Fibroblast of peridontal ligament (primary cell): ENCODE measurements at regions not wholly inside any gene's neighbourhood (a gene's known extent, or its start where the extent isn't known, plus 50 kb on each side); places are given as distances from the start of the nearest gene placed in this dataset.
"Not testable (repeated sequence)": the region's sequence is repeated elsewhere in the genome, so short reads cannot be mapped to it uniquely, and the experiment has no call there.

Experiments used
- DNase-seq: peaks from one replicate; pipeline ENCODE4 v3.0.0-alpha.2; 2010; ENCODE audit errors: extremely low read depth

DNA sequence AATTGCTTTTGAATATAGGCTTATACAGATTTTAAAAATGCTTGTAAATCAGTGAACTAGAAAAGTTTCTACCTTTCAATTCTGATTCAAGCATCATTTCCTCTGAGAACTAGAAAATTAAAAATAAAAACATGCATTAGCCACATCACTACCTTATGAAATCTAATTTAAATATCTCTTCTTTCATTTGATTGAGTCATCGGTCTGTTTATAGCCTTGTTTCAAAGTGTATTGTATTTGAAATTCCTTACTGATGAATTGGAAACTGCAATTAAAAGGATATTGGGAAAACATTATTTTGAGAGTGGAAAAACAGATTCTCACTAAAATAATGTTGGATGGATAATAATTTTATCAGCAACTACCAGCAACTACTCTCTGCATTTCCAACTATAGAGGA, 717.7 kb upstream of the FAM98A start:
- no peak for DNase-seq

DNA sequence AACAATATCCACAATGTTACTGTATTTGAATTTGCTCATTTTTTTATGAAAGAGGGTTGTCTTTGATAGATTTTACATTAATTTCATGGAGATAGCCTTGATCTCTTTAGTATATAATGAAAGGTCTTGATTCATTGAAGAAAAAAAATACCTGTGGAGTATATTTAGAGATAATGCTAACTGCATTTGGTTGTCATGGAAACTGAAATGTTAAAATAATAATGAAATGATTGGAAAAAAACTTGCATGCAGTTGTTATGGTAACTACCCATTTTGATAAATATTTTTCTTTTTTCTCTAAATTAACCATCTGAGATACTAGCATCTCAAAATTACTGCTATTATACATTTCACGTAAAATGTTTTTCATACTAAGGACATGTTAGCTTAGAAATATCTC, 712.7 kb upstream of the FAM98A start:
- DNase-seq: no peak

DNA sequence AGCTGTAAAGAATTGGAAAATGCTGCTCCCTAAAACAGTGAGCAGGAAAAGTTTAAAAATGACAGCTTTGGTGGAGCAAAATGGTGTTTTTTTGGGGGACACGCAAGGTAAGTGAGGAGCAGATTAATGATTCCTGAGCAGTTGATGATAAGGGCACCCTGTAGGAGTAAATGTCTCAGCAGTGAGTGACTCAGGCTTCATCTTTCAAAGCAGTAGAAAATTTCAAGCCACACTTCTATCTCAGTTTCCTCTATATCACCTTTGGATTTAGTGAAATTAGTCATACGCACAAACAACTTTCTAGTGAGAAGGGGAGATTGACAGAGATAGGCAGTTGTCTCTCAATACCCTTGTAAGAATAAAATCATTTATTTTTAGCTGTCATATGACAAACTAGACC, 709.0 kb upstream of the FAM98A start:
- DNase-seq: no peak

DNA sequence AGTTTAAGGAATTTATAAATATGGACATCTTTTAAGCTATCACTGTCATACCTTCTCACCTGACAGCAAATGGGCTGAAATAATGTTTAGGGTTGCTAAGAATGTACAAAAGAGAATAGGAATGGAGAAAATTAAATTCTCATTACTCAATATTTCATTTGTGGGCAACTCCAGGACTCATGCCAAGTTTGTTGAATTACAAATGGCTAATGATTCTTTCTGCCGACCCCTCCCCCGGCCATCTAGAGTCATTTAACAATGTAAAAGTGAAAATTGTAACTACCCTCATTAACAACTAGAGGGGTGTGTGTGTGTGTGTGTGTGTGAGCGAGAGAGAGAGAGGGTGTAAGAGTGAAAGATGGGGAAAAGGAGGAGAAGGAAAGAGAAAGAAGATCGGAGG, 708.5 kb upstream of the FAM98A start:
- DNase-seq: no peak

DNA sequence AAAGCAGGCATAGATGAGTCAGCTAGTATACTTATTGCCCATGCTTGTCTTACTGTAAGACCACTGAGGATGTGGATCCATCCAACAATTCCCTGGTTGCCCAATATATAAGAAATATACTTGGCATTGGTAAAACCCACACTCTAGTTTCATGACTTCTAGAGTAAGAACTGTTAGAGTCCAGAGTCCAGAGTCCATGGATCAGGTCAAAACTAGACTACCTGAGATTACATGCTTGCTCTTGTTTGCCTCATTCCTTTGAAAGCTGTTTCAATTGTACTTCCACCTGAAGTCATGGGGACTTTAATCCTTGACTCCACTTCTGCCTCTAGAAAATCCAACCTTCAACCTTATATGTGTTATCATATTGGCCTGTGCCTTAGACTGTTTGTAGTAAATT, 707.6 kb upstream of the FAM98A start:
- DNase-seq: no peak

DNA sequence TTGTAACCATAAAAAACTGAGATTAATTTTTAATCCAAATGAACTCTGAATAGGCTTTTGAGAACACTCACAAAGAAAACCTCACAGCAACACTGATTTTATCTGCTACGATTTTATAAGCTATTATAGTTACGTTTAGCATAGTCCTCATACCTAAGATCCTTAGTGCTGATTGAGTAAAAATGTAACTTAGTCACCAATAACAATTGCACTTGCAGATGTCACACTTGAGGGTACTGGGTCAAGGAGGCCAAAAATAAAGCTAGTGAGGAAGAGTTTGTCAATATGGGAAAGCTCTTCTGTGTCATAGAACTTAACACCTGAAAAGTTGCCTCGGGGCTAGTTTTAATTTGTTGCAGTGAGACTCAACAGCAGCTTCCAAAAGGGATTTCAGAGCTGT, 706.5 kb upstream of the FAM98A start:
- no peak for DNase-seq

DNA sequence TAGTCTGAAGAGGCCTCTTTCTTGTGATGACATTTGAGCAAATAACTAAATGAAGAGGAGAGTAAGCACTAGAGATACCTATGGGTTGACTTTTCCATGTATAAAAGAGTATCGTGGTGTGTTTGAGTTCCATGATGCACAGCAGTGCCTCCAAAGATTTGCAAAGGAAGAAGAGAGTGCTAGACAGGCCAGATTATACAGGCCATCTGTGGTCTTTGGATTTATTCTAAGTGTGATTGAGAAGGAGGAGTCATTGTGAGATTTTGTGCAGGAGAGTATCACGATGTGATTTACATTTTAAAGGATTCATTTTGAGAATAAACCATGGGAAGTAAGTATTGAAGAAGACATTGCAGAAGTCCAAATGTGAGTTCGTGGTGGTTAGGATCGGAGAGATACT, 695.9 kb upstream of the FAM98A start:
- DNase-seq: no peak

DNA sequence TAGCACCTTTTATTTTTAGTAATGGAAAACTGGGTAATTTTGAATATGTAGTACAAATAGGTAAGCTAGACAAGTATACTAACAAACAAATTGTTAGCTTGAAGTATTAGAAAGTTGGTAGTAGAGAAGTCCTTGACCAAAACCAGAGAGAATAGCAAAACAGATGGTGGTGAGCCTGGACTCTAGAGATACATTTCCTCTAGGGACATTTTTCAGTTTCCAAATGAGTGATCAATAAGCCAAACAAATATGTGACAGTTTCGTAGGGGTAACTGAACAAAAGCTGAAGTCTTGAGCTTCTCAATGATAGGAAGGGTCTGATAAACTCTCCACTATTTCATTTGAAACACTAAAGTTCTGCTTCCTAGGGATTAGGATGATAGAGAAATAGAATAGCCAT, 692.0 kb upstream of the FAM98A start:
- no peak for DNase-seq

DNA sequence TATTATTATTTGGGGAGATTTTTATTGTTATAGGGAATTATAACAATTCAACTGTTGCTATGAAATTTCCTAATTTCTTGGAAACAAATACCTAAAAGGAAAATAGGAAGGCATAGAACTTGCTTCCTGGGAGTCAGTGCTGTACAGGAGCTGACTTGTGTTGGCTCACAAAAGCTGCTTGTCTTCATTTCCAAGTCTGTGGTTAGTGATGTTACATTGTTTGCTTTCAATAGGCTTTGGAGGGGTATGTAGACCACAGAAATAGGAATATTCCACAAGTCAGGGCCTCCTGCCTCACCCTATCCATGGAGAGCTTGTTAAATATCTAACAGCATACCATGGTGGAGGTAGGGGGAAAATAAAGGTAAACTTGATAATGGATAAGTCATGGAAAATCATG, 688.9 kb upstream of the FAM98A start:
- DNase-seq: no peak

DNA sequence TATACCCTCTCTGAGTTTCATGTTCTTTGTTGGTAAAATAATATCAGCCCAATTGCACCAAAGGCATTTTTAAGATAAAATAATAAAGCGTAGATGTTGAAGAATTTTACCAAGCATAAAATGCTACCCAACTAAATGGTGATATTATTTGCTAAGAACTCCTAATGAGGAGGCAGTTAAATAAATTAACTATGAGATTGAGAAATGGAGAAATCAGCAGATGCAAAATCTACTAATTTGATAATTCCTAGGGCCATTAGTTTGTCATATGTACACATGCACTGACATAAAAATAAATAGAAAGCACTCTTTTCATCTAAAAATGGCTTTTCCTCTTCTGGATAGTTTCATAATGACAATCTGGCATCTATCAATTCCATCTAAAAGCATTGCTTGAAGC, 681.5 kb upstream of the FAM98A start:
- DNase-seq: no peak

DNA sequence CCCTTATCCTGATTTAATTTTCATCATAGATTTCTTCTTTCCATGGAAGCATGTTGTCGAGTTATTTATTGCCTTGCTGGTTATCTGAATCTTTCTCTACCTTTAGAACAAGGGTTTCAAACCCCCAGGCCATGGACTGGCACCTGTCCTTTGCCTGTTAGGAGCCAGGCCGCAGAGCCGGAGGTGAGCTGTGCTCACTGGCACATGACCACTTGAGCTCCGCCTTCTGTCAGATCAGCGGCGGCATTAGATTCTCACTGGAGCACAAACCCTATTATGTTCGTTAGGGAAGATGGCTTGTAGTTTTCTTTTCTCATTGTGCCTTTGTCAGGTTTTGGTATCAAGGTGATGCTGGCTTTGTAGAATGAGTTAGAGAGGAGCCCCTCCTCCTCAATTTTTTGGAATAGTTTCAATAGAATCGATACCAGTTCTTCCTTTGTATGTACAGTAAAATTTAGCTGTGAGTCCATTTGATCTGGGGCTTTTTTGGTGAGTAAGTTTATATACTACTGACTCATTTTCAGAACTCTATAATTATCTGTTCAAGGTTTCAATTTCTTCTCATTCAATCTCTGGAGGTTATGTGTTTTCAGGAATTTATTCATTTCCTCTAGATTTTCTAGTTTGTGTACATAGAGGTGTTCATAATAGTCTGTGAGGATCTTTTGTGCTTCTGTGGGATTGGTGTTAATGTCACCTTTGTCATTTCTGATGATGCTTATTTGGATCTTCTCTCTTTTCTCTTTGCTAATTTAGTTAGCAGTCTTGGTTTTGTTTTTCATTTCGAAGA, 668.0 kb upstream of the FAM98A start:
- no peak for DNase-seq

DNA sequence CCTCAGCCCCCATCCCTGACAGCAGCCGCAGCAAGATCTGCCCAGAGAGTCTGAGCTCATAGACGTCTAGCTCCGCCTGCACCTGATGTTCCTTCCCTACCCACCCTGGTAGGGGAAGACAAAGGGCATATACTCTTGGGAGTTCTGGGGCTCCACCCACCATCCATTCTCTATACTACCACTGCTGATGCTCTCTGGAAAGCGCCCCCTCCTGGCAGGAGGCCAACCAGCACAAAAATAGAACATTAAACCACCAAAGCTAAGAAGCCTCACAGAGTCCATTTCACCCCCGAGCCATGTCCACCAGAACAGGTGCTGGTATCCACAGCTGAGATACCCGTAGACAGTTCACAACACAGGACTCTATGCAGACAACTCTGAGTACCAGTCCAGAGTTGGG, 662.6 kb upstream of the FAM98A start:
- no peak for DNase-seq

DNA sequence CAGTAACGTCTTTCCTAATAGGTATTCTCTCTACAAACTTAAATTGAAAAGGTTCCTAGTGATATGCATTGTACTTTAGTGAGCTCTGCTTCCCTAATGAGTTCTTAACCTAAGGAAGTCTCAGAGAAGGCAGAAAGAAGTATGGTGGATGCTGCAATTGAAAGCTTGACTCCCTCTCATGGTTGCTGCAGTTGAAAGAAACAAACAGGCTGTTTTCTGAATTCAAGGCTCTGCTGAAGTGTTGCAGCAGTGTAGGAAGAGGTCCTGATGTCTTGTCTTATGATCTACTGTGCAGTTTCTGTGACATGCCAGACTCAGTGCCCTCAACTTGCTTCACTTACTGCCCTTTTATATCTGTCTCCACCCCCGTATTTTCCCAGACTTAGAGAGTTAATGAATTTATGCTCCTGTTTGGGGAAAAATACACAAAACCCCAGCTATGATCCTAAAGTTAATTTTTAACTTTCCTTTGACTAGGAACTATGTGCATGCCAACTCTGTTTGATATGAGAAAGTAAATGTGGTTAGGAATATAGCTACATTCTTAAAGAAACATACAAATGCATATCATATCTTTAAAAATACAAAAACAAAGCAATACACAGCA, 655.3 kb upstream of the FAM98A start:
- no peak for DNase-seq

DNA sequence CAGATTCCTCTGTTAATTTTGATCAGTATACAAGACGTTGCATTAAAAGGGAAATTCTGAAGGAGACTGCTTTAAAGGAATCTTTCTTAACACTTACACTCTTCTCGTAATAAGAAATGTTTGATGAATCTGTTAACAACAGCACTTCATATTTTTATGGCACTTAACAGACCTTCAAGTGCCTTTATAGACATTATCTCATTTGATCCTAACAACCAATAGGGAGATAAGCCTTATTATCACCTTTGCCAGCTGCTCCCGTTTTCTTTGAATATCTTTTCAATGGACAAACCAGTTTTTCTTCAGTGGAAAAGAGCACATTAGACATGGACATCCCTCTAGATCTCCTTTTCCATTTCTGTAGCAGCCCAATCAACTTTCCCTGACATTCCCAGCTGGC, 653.0 kb upstream of the FAM98A start:
- DNase-seq: no peak

DNA sequence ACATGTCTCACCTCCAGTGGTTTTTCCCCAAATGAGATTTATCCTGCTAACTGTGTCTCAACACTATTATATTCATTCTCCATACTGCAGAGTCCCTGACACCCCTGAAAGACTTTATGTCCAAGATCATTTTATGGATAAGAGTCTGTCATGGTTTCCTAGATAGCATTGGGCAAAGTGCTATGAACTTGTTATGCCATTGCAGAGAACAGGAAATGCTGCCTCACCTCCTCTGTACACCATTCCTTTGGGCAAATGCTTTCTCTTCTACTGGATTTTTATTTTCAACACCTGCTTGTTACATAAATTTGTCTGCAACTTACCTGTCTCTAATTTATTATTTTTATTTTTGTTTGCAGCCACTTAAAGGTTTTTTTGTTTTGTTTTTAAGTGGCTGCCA, 652.5 kb upstream of the FAM98A start:
- DNase-seq: no peak

DNA sequence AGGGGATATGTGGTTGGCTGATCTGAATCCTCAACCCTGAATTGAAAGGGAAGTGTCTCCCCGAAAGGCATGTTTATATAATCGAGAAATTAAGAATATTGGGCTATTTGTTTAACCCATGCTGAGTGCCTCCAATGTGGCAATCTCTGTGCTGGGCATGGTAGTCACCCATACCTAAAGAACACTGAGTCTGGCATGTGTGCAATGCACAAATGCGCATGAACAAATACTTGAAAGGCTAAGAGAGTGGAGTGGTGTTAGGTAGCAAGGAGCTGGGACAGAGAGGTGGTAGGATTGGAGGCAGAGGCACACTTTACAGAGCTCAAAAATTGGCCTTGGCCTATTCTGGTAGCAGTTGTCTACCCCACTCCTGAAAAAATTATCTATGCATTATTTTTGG, 645.1 kb upstream of the FAM98A start:
- DNase-seq: no peak

DNA sequence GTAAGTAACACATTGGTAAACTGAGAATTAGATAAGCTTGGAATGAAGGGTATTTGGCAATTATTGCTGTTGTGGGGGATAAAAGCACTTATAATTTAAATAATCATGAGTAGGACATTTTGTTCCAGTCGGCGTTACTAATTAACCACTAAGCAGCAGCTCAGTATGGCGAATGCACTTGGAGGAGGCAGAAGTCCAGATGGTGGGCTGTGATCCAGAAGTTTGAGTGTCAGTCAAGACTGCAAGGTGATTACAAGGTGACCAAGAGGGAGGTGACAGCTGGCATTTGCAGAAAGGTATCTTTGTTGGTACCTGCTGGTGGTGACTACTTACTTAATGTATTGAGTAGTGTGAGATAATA, 643.6 kb upstream of the FAM98A start:
- DNase-seq: no peak

DNA sequence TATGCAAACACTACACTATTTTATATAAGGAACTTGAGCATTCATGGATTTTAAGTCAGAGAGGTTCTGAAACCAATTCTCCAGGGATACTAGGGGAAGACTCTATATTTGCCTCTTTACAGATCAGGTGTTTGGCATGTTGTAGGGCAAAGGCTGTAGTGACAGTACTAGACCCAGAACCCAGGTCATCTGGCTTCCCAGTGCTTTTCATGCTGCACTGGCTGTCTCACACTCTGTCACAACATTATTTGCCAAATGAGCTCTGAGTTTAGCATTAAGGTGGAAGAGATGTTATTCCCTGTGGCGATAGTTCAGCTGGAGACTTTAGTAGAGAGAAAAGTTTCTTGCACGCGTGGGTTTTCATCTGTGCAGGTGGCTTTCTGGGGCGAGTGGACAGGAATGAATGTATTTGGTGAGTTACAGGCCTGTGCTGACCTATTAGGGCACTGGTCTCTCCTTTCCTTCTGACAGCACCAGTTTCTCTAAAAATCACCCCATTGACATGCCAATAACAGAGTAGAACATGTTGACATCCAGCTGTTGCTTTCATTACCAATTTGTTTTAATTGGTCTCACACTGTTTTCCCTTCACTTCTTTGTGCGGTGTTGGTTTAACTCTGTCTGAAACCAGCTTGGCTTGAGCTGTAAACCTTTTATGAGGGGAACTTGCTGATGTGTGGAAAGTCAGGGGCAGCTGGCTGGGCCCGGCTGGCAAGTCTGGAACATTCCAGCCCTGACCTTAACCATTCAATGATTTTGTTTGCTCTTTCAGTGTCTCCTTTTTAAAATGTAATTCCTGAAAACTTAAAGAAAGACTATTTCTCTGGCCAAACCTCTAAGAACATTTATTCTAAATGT, 643.0 kb upstream of the FAM98A start:
- no peak for DNase-seq

DNA sequence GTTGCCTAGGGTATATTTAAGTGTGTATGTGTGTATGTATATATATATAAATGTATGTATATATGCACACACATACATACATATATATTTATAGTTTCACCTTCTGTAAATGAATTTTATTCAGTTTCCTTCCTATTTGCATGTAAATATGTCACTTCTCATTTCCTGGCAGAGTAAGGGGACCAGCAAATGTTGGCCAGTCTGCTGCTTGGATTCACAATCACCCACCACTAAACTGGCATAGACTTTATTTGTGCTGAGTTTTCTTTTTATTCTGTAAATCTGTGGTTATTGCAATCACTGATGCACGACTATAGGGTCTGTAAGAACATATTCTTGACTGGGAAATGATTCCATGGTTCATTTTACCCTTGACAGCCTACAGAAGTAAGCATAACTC, 640.4 kb upstream of the FAM98A start:
- DNase-seq: no peak

DNA sequence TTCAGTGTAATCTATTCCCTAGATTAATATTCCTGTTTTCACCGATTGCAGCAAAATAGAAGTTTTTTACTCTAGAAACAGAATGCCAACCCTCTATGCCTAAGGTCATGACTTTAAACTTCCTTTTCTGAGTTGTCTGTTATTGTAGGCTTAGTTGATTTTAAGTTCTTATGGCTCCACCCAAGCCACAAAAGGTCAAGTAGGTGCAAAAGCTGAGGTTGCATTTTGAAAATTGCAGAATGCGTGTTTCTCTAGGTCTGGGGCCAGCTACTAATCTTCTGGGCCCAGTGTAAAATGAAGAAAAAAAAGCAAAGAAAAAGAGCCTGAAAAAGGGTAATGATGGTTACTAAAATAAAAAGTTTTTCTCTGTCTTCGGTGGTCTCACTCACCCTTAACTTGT, 635.7 kb upstream of the FAM98A start:
- DNase-seq: no peak

DNA sequence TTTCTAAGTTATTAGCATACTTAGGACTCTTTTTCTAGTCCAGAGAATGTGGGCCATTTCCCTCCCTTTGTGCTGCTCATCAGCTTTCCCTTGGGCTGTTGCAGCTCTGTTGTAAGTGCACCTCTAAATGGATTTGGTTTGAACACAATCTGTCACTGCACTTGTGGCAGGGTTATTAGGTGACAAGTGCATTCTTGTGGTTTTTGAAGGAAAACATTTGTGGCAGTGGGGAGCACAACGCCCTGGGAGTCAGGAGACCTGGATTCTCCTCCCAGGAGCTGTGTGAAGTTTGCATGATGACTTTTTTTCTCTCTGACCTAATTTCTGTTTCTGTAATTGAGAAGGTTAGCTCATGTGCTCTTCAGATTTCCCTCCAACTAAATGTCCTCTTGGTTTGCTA, 630.9 kb upstream of the FAM98A start:
- no peak for DNase-seq

DNA sequence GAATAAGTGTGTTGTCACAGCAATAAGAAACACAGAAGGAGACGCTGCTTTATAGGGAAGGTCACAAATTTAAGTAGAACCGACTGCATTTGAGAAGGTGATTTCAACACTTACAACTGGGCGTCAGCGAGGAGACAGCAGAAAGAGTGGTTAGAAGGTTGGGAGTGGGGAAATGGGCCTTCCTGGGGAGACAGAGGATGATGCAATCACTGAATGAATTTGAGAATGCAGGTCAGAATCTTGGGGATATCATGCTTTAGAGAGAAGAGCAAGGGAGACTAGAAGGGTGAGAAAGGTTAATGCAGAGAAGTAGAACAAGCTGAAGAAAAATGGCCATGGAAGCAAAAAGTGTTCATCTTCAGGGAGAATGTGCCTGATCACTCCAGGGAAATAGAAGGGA, 616.1 kb upstream of the FAM98A start:
- no peak for DNase-seq

DNA sequence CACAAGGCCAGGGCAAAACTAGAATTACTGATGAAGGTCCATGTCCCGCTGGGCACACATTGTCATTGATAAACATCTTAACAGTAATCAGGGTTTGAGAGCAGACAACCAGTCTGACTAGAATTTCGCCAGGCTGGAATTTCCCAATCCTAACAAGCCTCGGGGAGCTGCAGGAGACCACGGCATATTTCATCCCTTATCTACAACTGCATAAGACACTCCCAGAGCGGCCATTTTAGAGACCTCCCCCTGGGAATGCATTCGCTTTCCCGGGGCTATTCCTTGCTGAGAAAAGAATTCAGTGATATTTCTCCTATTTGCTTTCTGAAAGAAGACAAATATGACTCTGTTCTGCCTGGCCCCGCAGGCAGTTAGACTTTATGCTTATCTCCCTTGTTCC, 611.3 kb upstream of the FAM98A start:
- not testable (repeated sequence) for DNase-seq
